ENCODE measurements at regions not wholly inside any gene's neighbourhood (a gene's known extent, or its start where the extent isn't known, plus 50 kb on each side); places are given as distances from the start of the nearest gene placed in this dataset.

GRCh38 chr3:103083848-103084631 is 649.2 kb downstream of the ZPLD1 start:
- no peak overlapping the region for H3K4me3 Mint-ChIP-seq
- no peaks in the 10 kb centered on the region for H3K36me3 Mint-ChIP-seq (ENCODE audit: low read depth)
- ChIA-PET CTCF (no interaction called here), POLR2A (interaction anchor here (0.7 kb wide), 1 partner anchor 816 kb away, joined by 4 read pairs; no protein-coding TSS in a partner anchor)
- H3K9me3 Mint-ChIP-seq (ENCODE audit: low read depth) = no peaks in the 10 kb centered on the region
- H3K27ac Mint-ChIP-seq = no peak overlapping the region
- intact Hi-C loops (cut with DNase I, micrococcal nuclease) = no loop called here
- ATAC-seq (no peak), DNase-seq (no peak)
- H3K27me3 Mint-ChIP-seq = no peaks in the 10 kb centered on the region
- H3K4me1 Mint-ChIP-seq = no peaks in the 10 kb centered on the region

- Mint-ChIP-seq H3K36me3 (ENCODE audit: low read depth) (no peaks in the 10 kb centered on the region), H3K4me1 (no peaks in the 10 kb centered on the region), H3K27me3 (no peaks in the 10 kb centered on the region), H3K27ac (no peak overlapping the region), H3K9me3 (ENCODE audit: low read depth) (no peaks in the 10 kb centered on the region), H3K4me3 (no peak overlapping the region)
- POLR2A ChIA-PET = no interaction called here
- intact Hi-C loops (cut with DNase I, micrococcal nuclease) = no loop called here
- DNase-seq (no peak), ATAC-seq (no peak)
- CTCF ChIA-PET = no interaction called here
Observed at GRCh38 chr3:103085465-103085864, 650.6 kb downstream of the ZPLD1 start.

- Mint-ChIP-seq H3K9me3 (ENCODE audit: low read depth) (peaks cover 4% of the 10 kb centered on the region), H3K36me3 (ENCODE audit: low read depth) (no peaks in the 10 kb centered on the region), H3K4me1 (no peaks in the 10 kb centered on the region), H3K4me3 (no peak overlapping the region), H3K27ac (no peak overlapping the region), H3K27me3 (no peaks in the 10 kb centered on the region)
- ChIA-PET POLR2A (no interaction called here), CTCF (no interaction called here)
- intact Hi-C loops (cut with DNase I, micrococcal nuclease) = no loop called here
- ATAC-seq (no peak), DNase-seq (no peak)
Observed at GRCh38 chr3:103089758-103090157, 654.9 kb downstream of the ZPLD1 start.

GRCh38 chr3:103105206-103105605 is 670.4 kb downstream of the ZPLD1 start:
- ATAC-seq (no peak), DNase-seq (no peak)
- no peaks in the 10 kb centered on the region for H3K4me1 Mint-ChIP-seq
- H3K27me3 Mint-ChIP-seq = no peaks in the 10 kb centered on the region
- H3K4me3 Mint-ChIP-seq = no peak overlapping the region
- H3K27ac Mint-ChIP-seq = no peak overlapping the region
- peaks cover 5% of the 10 kb centered on the region for H3K9me3 Mint-ChIP-seq (ENCODE audit: low read depth)
- CTCF ChIA-PET = no interaction called here
- POLR2A ChIA-PET = no interaction called here
- no peaks in the 10 kb centered on the region for H3K36me3 Mint-ChIP-seq (ENCODE audit: low read depth)
- intact Hi-C loops (cut with DNase I, micrococcal nuclease) = no loop called here

GRCh38 chr3:103112273-103112672 is 677.5 kb downstream of the ZPLD1 start:
- ChIA-PET CTCF (no interaction called here), POLR2A (no interaction called here)
- H3K9me3 Mint-ChIP-seq (ENCODE audit: low read depth) = peaks cover 2% of the 10 kb centered on the region
- intact Hi-C loops (cut with DNase I, micrococcal nuclease) = no loop called here
- no peak overlapping the region for H3K4me3 Mint-ChIP-seq
- no peak overlapping the region for H3K27ac Mint-ChIP-seq
- DNase-seq = no peak
- no peaks in the 10 kb centered on the region for H3K27me3 Mint-ChIP-seq
- ATAC-seq = no peak
- H3K4me1 Mint-ChIP-seq = no peaks in the 10 kb centered on the region
- no peaks in the 10 kb centered on the region for H3K36me3 Mint-ChIP-seq (ENCODE audit: low read depth)

- H3K4me1 Mint-ChIP-seq = no peaks in the 10 kb centered on the region
- POLR2A ChIA-PET = no interaction called here
- intact Hi-C loops (cut with DNase I, micrococcal nuclease) = no loop called here
- no peak for DNase-seq
- H3K27ac Mint-ChIP-seq = no peak overlapping the region
- no peaks in the 10 kb centered on the region for H3K27me3 Mint-ChIP-seq
- ATAC-seq = no peak
- no peak overlapping the region for H3K4me3 Mint-ChIP-seq
- peaks cover 6% of the 10 kb centered on the region for H3K9me3 Mint-ChIP-seq (ENCODE audit: low read depth)
- peaks cover 1% of the 10 kb centered on the region for H3K36me3 Mint-ChIP-seq (ENCODE audit: low read depth)
- CTCF ChIA-PET = no interaction called here
Observed at GRCh38 chr3:103126115-103126514, 691.3 kb downstream of the ZPLD1 start.

- peaks cover 1% of the 10 kb centered on the region for H3K36me3 Mint-ChIP-seq (ENCODE audit: low read depth)
- DNase-seq = no peak
- CTCF ChIA-PET = no interaction called here
Observed at GRCh38 chr3:103127098-103127630, 692.3 kb downstream of the ZPLD1 start.

GRCh38 chr3:103127737-103128136 is 692.9 kb downstream of the ZPLD1 start:
- intact Hi-C loops (cut with DNase I, micrococcal nuclease) = no loop called here
- Mint-ChIP-seq H3K9me3 (ENCODE audit: low read depth) (peaks cover 6% of the 10 kb centered on the region), H3K27me3 (no peaks in the 10 kb centered on the region), H3K4me1 (no peaks in the 10 kb centered on the region), H3K4me3 (no peak overlapping the region), H3K36me3 (ENCODE audit: low read depth) (peaks cover 1% of the 10 kb centered on the region), H3K27ac (no peak overlapping the region)
- ATAC-seq = peak; percentile 36
- DNase-seq = no peak
- ChIA-PET CTCF (no interaction called here), POLR2A (no interaction called here)

More at GRCh38 chr3:103127098-103127630, 692.3 kb downstream of the ZPLD1 start:
- no peak overlapping the region for H3K27ac Mint-ChIP-seq
- peaks cover 6% of the 10 kb centered on the region for H3K9me3 Mint-ChIP-seq (ENCODE audit: low read depth)
- POLR2A ChIA-PET = no interaction called here
- intact Hi-C loops (cut with DNase I, micrococcal nuclease) = no loop called here
- H3K4me3 Mint-ChIP-seq = no peak overlapping the region
- no peaks in the 10 kb centered on the region for H3K27me3 Mint-ChIP-seq
- H3K4me1 Mint-ChIP-seq = no peaks in the 10 kb centered on the region
- ATAC-seq = no peak

- no peak for ATAC-seq
- DNase-seq = no peak
- CTCF ChIA-PET = no interaction called here
- H3K4me3 Mint-ChIP-seq = no peak overlapping the region
- peaks cover 4% of the 10 kb centered on the region for H3K9me3 Mint-ChIP-seq (ENCODE audit: low read depth)
- no peaks in the 10 kb centered on the region for H3K27me3 Mint-ChIP-seq
- POLR2A ChIA-PET = no interaction called here
- peaks cover 1% of the 10 kb centered on the region for H3K36me3 Mint-ChIP-seq (ENCODE audit: low read depth)
- intact Hi-C loops (cut with DNase I, micrococcal nuclease) = no loop called here
- H3K27ac Mint-ChIP-seq = no peak overlapping the region
- no peaks in the 10 kb centered on the region for H3K4me1 Mint-ChIP-seq
Observed at GRCh38 chr3:103134023-103134724, 699.4 kb downstream of the ZPLD1 start.

- H3K27me3 Mint-ChIP-seq = no peaks in the 10 kb centered on the region
- no peak overlapping the region for H3K4me3 Mint-ChIP-seq
- ChIA-PET POLR2A (no interaction called here), CTCF (no interaction called here)
- intact Hi-C loops (cut with DNase I, micrococcal nuclease) = no loop called here
- H3K36me3 Mint-ChIP-seq (ENCODE audit: low read depth) = no peaks in the 10 kb centered on the region
- DNase-seq (no peak), ATAC-seq (no peak)
- no peak overlapping the region for H3K27ac Mint-ChIP-seq
- H3K4me1 Mint-ChIP-seq = no peaks in the 10 kb centered on the region
- H3K9me3 Mint-ChIP-seq (ENCODE audit: low read depth) = no peaks in the 10 kb centered on the region
Observed at GRCh38 chr3:103136621-103137020, 701.8 kb downstream of the ZPLD1 start.

GRCh38 chr3:103137830-103138229 is 703.0 kb downstream of the ZPLD1 start:
- Mint-ChIP-seq H3K27ac (no peak overlapping the region), H3K27me3 (no peaks in the 10 kb centered on the region), H3K9me3 (ENCODE audit: low read depth) (no peaks in the 10 kb centered on the region), H3K36me3 (ENCODE audit: low read depth) (no peaks in the 10 kb centered on the region), H3K4me3 (no peak overlapping the region), H3K4me1 (no peaks in the 10 kb centered on the region)
- POLR2A ChIA-PET = no interaction called here
- CTCF ChIA-PET = interaction anchor here (1.0 kb wide), 1 partner anchor 13 kb away, joined by 3 read pairs; no protein-coding TSS in a partner anchor
- no peak for DNase-seq
- ATAC-seq = no peak
- intact Hi-C loops (cut with DNase I, micrococcal nuclease) = no loop called here

GRCh38 chr3:103158183-103158582 is 723.4 kb downstream of the ZPLD1 start:
- Mint-ChIP-seq H3K4me3 (no peak overlapping the region), H3K36me3 (ENCODE audit: low read depth) (no peaks in the 10 kb centered on the region), H3K27ac (no peak overlapping the region), H3K27me3 (no peaks in the 10 kb centered on the region), H3K9me3 (ENCODE audit: low read depth) (no peaks in the 10 kb centered on the region), H3K4me1 (no peaks in the 10 kb centered on the region)
- CTCF ChIA-PET = no interaction called here
- no peak for ATAC-seq
- DNase-seq = no peak
- intact Hi-C loops (cut with DNase I, micrococcal nuclease) = no loop called here
- POLR2A ChIA-PET = no interaction called here
